ENCODE measurements at regions not wholly inside any gene's neighbourhood (a gene's known extent, or its start where the extent isn't known, plus 50 kb on each side); places are given as distances from the start of the nearest gene placed in this dataset.

GRCh38 chr22:48628891-48629543 is 1198.7 kb downstream of the BRD1 start:
- ATAC-seq (no peak), DNase-seq (ENCODE audit: low read depth, low spot score) (no peak)
- Histone ChIP-seq H3K4me1 (ENCODE audit: control insufficient read depth, insufficient read depth, low read length) (no peaks in the 10 kb centered on the region), H3K36me3 (ENCODE audit: control insufficient read depth, insufficient read depth, low read length) (no peaks in the 10 kb centered on the region), H3K27me3 (ENCODE audit: control insufficient read depth, insufficient read depth, low read length) (no peaks in the 10 kb centered on the region), H3K27ac (ENCODE audit: low read length) (no peak overlapping the region), H3K9me3 (ENCODE audit: control insufficient read depth, insufficient read depth, low read depth, low read length) (no peaks in the 10 kb centered on the region), H3K4me3 (ENCODE audit: low read depth in 2 of 2, low read length in 2 of 2) (no peak overlapping the region)
- no TSS peak for BruUV-seq (replicated peaks)
- intact Hi-C loops (cut with micrococcal nuclease; ENCODE audit: unreplicated experiment) (no loop called here), in situ Hi-C loops (cut with HindIII; ENCODE audit: low pct_unique_long_range_greater_than_20kb, low sequenced_read_pairs) (no loop called here)
- CTCF ChIA-PET = no interaction called here
- POLR2A ChIA-PET = no interaction called here
- TF ChIP-seq POLR2AphosphoS5 (IDR thresholded peaks at IDR 0.05; ENCODE audit: low read depth, low read length) (no peak), CTCF (IDR thresholded peaks at IDR 0.05) (no peak), SIN3A (IDR thresholded peaks at IDR 0.05; ENCODE audit: borderline replicate concordance, insufficient read depth, low read depth, low read length) (no peak), REST (IDR thresholded peaks at IDR 0.05; ENCODE audit: insufficient read depth in 1 of 2, low read depth in 2 of 2, low read length in 1 of 2) (no peak), TCF7L2 (IDR thresholded peaks at IDR 0.05; ENCODE audit: low read depth, low read length) (no peak)

GRCh38 chr22:48627966-48628365 is 1199.7 kb downstream of the BRD1 start:
- in situ Hi-C loops (cut with HindIII; ENCODE audit: low pct_unique_long_range_greater_than_20kb, low sequenced_read_pairs) (no loop called here), intact Hi-C loops (cut with micrococcal nuclease; ENCODE audit: unreplicated experiment) (no loop called here)
- no peak for ATAC-seq

More at GRCh38 chr22:48627966-48628365, 1199.7 kb downstream of the BRD1 start:
- no peak overlapping the region for H3K4me3 ChIP-seq (ENCODE audit: low read depth in 2 of 2, low read length in 2 of 2)
- BruUV-seq (replicated peaks) = no TSS peak
- no peaks in the 10 kb centered on the region for H3K9me3 ChIP-seq (ENCODE audit: control insufficient read depth, insufficient read depth, low read depth, low read length)
- no peaks in the 10 kb centered on the region for H3K36me3 ChIP-seq (ENCODE audit: control insufficient read depth, insufficient read depth, low read length)
- no peaks in the 10 kb centered on the region; the same call in 1 of the 2 replicates for H3K27me3 ChIP-seq (ENCODE audit: control insufficient read depth, insufficient read depth, low read length)
- no peak for TF ChIP-seq SIN3A (IDR thresholded peaks at IDR 0.05; ENCODE audit: borderline replicate concordance, insufficient read depth, low read depth, low read length)
- no peak for TF ChIP-seq TCF7L2 (IDR thresholded peaks at IDR 0.05; ENCODE audit: low read depth, low read length)
- no peak for TF ChIP-seq REST (IDR thresholded peaks at IDR 0.05; ENCODE audit: insufficient read depth in 1 of 2, low read depth in 2 of 2, low read length in 1 of 2)
- TF ChIP-seq CTCF (IDR thresholded peaks at IDR 0.05) = no peak
- no peak for TF ChIP-seq POLR2AphosphoS5 (IDR thresholded peaks at IDR 0.05; ENCODE audit: low read depth, low read length)
- POLR2A ChIA-PET = no interaction called here
- H3K27ac ChIP-seq (ENCODE audit: low read length) = no peak overlapping the region
- no peaks in the 10 kb centered on the region for H3K4me1 ChIP-seq (ENCODE audit: control insufficient read depth, insufficient read depth, low read length)
- CTCF ChIA-PET = no interaction called here
- DNase-seq (ENCODE audit: low read depth, low spot score) = no peak

All from Panc1 (cell line).